NOMO-1 (cell line): ENCODE measurements at regions not wholly inside any gene's neighbourhood (a gene's known extent, or its start where the extent isn't known, plus 50 kb on each side); places are given as distances from the start of the nearest gene placed in this dataset.
"Not testable (repeated sequence)": the region's sequence is repeated elsewhere in the genome, so short reads cannot be mapped to it uniquely, and the experiment has no call there.

Experiments used
- DNase-seq, 2 experiments: peaks; one replicate each; lab custom pipeline; 2025; ENCODE audit not compliant: unreplicated experiment in 2 of 2; lab: John Stamatoyannopoulos, UW

DNA sequence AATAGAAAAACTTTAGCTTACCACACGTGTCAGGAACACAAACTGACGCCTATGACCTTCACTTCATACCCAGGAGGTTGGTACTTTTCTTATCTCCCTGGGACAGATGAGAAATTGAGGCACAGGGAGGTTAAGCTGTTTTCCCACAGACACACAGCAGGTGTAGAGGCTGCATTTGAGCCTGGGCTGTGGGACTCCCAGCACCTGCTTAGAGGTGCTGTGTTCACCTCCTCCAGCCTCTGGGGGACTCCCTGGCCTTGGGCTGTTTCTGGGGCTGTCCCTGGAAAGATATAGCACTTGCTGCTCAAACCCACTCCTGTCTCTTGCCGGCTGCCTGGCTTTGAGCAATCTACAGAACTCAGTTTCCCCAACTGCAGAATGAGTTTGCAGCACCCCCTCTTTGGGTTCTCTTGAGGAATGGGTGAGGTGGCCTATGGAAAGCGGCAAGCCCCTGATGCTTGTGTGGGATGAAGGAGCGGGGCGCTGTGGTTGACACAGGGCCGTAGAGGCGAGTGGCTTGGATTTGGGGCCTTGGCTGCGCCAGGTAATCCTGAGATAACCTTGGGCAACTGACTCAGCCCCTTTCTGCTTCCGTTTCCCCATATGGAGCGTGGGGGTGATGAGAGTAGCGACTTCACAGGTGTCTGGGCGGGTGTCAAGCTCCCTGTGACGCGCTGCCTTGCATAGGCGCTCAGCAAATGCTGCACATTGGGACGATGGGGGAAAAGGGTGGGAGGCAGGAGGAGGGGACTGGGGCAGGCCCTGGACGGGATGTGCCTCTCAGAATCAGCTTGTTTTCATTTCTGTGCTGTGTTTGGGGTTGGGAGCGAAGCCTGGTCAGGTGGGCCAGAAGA is 104.5 kb upstream of the CIBAR2 start:
- DNase-seq, result no peak

DNA sequence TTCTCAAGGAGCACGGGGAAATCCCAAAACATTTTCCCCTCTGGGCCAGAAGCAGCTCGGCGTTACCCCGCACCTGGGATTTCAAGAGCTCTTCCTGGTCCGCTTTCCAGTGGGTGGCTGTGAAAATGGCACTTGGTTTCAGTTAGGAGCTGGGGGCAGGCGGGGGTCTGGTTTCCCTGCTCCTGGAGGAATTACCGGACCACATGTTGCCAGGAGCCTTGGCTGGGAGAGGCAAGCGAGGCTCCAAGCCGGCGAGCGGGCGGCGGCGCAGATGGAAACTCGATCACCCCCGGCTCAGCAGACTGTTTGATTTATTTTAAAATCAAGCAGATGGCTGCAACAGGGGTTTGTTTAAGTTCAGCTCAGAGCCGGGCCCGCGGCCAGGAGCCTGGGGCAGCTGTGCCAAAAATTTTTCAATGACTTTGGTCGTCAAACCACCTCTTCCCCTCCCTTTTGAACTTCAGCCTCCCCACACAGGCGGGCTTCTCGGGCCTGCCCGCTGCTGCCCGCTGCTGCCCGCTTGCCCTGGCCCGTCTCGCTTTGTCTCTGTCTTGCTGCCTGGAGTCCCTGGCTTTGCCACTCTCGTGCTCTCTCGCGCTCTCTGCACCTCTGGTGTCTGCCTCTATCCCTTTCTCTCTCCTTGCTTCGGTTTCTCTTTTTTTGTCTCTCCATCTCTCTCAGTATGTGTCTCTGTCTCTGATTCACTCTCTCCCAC is 108.0 kb upstream of the CIBAR2 start:
- DNase-seq, result no peak

DNA sequence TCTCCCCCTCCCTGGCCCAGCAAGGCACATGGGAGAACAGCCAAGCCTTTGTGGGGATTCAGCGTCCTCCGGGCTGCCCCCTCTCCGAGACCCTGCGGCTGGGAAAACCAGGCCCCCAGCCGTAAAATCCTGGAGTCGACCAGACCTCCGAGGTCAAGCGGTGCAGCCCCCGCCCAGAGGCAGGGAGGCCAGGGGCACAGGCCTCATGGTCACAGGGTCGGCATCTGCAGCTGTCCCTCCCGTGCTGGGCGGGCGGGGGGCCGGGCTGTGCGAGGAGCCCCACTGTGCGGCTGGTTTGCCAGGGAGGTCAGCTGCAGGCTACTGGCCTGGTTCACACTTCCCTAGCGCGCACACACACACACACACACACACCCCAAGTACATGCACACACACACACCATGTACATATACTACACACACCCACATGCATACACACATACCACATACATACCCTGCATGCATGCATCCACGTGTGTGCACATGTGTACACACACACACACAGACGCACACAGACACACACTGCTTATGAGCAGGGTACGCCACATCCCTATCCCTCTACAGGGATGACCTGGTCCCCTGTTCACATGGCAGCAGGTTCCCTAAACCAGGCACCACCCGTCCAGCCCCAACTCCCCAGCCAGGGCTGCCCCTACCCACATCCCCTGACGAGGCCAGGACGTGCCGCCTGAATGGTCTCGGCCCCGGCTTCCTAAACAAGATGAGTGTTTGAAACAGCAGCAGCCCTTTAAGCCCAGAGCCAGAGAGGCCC is 108.9 kb upstream of the CIBAR2 start:
- DNase-seq, result no peak

DNA sequence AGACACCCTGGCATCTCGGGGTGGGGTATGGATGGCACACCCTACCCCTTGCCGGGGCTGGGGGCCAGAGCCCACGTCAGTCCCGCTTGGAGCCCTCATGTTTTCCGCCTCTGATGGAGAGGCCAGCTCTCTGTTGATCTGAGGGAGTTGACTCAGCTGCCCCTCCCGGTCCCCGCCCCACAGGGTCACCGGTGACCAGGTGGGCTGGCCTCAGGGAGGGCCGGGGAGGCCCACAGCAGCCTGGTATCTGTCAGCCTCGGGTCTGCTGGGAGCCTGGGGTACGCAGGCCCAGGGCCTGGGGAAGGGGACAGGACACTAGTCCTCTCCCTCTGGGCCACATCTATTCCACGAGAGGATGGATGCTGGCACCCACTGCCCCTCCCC is 109.5 kb upstream of the CIBAR2 start:
- no peak for DNase-seq

DNA sequence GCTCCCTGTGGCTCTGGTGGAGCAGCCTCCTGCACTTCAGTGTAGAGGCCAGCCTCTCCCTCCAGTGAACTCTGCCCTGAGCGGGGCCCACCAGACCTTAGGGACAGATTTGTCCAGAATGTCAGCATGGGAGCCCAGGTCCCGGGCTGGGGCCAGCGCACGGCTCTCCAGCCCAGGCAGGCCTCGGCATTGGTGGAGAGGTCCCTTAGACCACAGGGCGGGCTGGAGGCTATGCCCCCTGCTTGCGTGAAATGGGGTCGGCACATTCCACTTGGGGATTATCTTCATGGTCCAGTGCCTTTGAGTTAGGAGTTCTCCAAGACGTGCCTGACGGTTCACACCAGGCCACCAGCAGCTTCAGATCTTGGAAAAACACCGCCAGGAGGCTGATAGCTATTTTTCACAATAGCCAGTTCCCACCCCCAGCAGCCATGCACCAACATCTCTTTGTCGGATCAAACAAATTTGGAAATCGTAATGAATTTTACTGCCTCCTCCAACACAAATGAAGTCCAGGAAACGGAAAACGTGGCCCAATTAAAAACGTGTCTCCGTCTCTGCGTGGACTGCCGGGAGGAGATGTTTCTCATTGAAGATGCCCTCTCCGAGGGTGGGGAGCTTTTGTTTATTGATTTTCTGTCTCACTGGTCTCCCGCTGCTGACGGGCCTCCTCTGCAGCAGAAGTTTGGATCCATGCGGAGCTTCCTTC is 110.0 kb upstream of the CIBAR2 start:
- DNase-seq, result no peak

DNA sequence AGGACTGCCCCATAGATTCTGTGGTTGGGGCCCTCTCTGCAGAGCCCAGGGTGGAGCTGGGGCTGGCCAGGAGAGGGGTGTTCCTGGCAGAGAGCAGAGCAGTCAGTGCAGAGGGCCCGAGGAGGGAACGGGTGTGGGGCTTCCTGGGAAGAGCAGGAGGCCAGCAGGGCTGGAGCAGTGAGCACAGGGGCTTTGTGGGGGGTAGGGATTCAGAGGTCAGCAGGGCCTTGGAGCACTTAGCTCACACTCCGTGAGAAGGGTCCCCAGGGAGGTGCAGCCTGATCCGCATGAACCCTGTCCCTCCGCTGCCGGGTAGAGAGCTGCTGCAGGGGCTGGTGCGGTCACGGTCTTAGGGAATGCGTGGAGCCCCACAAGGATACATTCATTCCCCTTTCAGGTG is 113.0 kb upstream of the CIBAR2 start:
- no peak for DNase-seq

DNA sequence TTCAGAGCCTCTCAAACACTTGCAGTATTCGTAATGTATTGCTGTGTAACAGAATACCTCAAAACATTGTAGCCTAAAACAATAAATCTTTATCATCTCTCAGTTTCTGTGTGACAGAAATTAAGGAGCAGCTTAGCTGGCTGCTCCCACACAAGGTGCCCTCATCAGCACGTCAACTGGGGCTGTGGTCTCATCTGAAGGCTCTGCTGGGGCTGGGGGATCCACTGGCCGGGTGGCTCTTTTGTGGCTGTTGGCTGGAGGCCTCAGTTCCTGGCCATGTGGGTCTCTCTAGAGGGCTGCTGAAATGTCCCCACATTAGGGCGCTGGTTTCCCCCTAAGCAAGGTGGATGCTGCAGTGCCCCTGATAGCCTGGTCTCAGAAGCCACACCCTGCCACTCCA is 113.4 kb upstream of the CIBAR2 start:
- DNase-seq, result no peak

DNA sequence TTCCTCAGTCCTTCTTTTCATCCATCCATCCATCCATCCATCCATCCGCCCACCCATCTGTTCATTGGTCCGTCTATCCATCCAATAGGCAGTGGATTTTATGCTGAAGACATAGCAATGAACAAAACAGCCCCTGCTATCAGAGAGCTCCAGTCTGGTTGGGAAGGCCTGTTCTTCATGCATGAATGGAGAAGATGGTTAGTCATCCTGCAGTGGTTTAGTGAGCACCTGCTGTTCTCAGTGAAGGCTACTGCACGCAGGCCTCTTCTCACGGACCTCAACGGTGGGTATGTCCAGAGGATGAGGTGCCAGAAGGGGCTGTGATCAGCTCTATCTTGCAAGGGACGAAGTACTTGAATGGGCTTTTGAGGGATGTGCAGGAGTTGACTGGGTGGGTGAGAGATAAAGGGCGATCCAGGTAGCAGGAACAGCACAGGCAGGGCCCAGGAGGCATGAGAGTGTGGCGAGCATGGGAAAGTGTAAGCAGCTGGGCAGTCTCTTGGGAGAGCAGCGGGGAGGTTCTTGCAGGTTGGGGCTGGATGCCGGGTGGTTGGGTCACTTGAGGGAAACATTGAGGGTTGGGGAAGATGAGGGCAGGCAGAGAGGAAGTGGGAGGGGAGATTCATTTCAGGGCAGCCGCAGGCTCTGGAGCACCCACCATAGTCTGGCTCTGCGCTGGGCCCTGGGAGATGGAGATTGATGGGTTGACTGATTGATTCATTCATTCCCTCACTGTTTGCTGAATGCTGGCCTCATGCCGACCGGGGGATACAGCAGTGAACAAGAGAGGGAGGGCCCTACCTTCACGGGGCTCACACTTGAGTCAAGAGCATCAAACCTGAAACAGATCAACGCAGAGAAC is 115.0 kb upstream of the CIBAR2 start:
- DNase-seq, result no peak

DNA sequence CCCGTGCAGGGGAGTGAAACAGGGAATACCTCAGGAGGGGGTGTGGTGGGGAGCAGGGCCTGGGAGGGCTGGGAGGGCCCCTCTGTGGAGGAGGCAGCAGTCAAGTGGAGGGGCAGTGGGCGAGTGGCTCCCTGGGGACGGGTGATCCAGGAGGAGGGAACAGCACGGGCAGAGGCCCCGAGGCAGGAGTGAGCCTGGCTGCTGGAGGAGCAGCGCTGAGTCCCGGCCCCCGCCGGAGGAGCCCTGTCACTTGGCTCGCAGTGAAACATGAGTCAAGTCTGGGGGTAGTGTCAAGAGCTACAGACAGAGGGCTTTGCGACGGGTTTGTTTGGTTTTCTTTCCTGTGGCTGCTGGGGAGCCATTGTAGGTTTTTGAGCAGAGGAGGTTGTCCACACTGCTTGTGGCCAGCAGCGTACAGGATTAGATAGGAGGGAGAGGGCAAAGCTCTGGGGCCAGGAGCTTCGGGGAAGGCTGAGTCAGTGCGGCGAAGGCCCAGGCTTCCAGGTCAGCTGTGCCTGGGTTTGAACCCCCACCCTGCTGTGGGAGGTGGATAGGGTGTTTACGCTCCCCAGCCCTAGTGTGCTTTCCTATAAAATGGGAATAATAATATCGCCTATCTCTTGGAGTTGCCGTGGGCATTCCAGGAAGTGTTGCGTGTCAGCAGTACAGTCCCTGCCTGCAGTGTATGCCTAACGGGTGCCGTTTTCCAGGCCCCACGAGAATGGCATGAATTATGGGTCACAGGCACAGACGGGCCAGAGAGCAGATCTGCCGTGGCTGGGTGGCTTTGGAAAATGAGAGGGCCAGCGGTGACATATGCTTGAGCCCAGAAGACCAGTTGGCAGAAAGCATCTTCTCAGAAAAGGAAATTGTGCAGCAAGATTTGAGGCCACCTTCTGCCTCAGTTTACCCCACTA is 115.9 kb upstream of the CIBAR2 start:
- no peak for DNase-seq

DNA sequence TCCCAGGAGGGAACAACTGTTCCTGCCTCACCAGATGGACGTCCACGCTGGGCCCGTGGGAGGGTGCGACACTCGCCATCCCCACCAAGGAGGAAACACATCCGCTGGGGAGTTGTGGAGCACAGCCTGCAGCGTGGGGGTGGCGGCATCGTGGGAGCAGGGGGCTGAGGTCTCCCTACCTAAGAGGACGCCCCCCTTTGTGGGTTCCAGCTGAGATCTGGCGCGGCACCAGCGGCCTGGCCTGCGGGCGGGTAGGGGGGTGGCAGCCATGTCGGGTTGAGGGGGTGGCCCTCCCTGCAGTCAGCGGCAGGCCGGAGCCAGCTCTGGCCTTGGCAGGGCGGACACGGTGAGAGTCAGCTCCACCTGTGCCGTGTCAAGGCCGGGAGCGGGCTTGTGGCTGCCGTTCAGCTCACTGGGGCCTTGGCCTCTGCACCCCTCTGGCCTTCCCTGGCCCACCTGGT is 116.7 kb upstream of the CIBAR2 start:
- no peak for DNase-seq

DNA sequence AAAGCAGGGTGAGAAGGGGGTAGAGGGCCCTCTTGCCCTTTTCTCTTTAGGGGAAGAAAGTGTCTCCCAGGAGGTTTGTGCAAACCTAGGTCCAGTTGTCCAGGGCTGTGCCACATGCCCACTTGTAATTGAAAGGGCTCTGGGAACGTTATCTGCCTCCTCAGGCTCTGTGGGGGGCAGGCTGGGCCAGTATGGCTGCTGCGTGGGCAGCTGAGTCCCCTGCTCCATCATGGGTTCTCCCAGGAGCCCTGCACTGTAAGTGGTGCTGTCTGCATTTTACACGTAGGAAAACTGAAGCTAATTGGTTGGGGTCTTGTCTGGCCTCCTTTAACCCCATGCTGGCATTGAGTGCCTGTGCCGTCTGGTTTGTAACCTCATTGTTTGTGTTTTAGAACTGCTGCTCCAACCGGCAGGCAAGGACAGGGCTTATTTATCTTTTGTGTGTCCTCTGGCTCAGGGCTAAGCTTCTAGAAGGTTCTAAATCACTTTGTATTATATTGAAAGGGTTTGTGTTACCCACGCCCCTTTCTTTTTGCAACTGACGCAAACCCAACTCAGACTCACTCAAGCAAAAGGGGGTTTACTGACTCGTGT is 117.7 kb upstream of the CIBAR2 start:
- no peak for DNase-seq

DNA sequence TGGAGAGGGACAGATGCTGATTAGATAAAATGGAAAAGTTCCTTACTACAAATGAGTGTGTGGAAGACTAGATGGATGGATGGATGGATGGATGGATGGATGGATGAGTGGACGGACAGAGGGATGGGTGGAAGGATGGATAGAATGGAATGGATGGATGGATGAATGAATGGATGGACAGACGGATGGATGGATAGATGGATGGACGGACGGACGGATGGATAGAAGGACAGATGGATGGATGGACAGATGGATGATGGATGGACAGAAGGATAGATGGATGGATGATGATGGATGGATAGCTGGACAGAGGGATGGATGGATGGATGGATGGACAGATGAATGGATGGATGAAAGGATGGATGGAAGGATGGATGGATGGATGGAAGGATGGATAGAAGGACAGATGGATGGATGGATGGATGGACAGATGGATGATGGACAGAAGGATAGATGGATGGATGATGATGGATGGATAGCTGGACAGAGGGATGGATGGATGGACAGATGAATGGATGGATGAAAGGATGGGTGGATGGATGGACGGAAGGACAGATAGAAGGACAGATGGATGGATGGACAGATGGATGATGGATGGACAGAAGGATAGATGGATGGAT is 118.6 kb upstream of the CIBAR2 start:
- not testable (repeated sequence) for DNase-seq

DNA sequence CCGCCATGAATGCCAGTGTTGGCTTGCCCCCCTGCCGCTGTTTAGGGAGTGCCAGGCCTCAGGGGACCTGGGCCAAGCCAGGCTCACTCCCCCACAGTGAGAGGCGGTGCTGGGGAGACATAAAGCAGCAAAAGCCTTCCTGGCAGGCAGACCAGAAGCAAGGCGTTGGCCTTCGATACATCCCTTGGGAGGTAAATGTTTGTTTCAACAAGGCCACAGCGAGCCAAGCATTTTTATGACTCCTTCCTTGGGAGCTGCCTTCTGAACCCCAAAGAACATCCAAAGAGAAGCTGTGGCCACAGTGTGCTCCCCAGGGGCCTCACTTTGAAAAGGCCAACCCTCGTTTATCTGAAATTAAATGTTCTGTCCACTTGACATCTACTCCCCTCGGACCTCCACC is 119.7 kb upstream of the CIBAR2 start:
- no peak for DNase-seq

DNA sequence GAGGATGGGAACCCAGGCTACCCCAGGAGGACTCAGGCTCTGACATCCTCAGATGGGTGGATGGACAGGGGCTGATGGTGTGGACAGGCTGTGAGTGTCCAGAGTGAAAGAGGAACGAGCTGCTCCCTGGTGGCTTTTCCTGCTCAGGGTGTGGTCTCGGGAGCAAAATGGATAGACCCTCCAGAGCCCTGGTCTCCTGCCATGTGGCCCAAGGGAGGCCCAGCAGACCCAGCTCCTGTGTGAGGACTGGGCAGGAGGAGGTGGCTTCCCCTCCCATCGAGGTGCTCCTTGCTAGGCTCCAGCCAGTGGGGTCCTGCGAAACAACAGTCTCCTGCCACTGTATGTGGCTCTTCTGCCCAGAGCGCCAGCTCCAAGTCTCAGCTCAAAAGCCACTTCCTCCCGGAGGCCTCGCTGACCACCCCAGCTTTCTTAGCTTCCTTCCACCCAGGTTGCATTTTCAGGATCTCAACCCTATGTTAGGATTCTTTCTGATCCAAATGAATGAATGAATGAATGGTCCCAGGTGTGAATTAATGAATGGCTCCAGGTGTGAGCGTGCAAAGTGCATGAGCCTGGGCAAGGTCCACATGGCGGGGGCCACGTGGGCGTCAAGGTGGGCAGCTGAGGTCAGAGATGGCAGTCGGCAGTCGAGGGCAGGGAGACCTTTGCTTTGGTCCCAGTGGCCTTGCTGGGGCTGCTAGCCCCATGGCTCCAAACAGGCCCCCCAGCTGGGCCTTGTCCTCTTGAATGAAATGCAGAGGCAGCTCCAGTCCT is 120.3 kb upstream of the CIBAR2 start:
- no peak for DNase-seq

DNA sequence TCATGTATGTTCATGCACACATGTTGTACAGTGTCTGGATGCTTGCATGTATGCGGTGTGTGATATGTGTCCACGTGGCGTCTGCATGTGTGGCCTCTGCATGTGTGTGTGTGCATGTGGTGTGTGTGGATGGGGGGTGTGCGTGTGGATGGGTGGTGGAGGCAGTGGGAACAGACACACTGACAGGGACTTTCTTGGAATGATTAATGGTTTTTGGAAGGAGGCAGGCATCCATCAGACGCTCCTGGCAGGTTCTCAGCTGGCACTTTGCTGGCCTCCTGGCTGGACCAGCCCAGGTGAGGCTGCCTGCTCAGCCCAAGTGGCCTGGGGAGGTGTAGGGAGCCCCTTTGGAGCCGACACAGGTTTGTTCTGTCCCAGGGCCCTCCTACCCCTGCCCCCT is 121.2 kb upstream of the CIBAR2 start:
- DNase-seq, result no peak

DNA sequence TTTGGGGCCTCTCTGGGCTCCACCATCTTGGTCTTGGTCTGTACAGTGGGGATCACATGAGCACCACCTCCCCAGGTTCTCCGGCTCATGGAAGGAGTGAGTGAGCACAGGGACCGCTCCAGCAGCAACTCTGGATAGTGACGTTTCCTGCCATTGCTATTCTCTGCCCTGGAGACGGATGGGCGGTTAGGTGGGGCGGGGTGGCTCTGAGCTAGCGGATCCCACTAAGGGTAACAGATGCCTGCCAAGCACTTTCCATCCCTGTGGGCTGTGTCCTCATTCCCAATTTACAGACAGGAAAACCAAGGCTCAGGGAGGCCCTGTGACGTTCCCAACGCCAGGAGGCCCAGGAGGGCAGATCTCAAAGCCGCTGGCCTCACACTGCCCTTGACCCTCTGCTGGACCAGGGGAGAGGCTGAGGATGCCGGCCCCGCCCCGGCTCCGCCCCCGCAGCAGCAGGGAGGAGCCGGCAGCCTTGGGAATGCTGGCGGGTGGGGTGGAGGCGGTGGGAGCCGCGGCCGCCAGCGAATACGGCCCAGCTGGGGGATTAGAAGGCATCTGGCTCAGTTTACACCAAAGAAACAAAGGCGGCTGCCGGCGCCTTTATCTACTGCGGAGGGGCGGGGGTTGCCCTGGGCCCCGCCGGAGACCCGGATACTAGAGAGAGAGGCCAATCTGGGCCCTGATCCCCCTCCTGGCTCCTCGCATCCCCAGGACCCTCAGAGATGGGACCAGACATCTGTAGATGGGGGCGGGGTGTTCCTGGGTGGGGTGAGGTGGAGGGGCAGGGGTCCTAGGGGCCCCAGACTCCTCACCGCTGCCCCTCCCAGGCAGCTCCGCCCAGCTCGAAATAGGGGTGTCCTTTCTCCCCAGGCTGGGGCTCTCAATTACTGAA is 122.3 kb upstream of the CIBAR2 start:
- no peak for DNase-seq
